GM18511 (cell line): ENCODE measurements at regions not wholly inside any gene's neighbourhood (a gene's known extent, or its start where the extent isn't known, plus 50 kb on each side); places are given as distances from the start of the nearest gene placed in this dataset.

Experiments used
- ATAC-seq: cut with Tn5 transposase; IDR thresholded peaks from one replicate; pipeline ENCODE4 v1.9.1; 2021; ENCODE audit warnings: mild to moderate bottlenecking, moderate library complexity; ENCODE audit not compliant: unreplicated experiment

DNA sequence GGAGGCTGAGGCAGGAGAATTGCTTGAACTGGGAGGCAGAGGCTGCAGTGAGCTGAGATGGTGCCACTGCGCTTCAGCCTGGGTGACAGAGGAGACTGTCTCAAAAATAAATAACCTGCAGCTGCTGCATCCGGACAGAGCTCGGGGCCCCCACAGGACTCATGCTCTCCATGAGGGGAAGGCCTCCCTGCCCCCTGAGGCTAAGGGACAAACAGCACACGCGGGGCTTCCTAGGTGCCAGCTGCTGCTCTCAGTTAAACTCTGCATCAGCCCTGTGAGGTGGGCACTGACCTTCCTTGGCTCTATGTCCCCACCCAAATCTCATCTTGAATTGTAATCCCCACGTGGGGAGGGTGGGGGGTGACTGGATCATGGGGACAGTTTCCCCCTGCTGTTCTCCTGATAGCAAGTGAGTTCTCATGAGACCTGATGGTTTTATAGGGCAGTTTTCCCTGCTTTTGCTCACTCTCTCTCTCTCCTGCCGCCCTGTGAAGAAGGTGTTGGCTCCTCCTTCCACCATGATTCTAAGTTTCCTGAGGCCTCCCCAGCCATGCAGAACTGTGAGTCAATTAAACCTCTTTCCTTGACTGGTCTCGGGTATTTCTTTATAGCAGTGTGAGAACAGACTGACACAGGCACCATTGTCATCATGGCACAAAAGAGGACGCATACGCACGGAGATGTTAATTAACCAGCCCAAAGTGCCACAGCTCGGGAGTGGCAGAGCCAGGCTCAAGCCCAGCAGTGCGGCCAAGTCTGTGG, 49.9 kb upstream of the TAF1B start:
- ATAC-seq = no peak
